SHP77 (cell line): ENCODE measurements at regions not wholly inside any gene's neighbourhood (a gene's known extent, or its start where the extent isn't known, plus 50 kb on each side); places are given as distances from the start of the nearest gene placed in this dataset.

Experiments
- DNase-seq, 2 experiments: peaks; one replicate each; lab custom pipeline; 2025; lab: John Stamatoyannopoulos, UW

DNA sequence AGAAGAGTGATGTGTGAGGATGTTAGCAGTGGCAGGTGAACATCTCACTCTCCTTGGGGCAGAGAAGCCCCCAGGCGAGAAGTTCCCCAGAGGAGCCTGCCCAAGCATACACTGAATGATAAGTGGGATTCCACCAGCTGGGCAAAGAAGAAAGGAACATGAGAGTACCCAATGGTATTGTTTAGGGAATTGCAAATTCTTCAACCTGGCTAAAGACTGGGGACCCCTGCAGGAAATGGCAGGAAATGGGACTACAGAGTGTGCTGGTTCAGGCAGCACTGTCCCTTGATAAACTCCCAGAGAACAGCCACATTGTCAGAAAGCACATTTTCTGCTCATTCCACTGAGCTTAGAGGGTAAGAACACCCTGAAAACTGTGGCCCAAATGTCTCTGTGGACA is 121.3 kb downstream of the RPS29 start:
- no peak for DNase-seq

- DNase-seq: no peak
Measured at GRCh38 chr14:49463146-49463545, 123.0 kb downstream of the RPS29 start.

GRCh38 chr14:49461529-49462401 is 124.4 kb downstream of the RPS29 start:
- peak; percentile 65 to 67 for DNase-seq

GRCh38 chr14:49460662-49461061 is 125.5 kb downstream of the RPS29 start:
- DNase-seq: no peak

DNA sequence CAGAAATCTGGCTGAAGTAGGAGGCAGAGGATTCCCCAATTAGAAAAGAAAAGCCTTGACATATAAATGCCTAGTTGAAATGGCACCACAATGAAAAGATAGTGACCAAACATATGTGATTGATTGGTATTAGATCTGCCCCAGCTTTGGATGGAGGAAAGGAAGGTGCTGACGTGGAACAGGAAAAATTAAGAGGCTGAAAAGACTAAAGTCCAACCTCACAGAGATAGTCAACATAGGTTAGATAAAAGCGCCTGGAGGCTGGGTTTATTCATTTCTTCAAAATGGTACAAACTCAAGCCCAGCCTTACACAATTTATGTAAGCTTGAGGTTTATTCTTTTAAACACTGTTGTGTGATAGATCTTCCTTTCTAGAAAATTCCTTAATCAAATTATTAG is 129.6 kb downstream of the RPS29 start:
- no peak for DNase-seq

GRCh38 chr14:49451938-49452337 is 134.2 kb downstream of the RPS29 start:
- no peak for DNase-seq

GRCh38 chr14:49449749-49450148 is 136.4 kb downstream of the RPS29 start:
- no peak for DNase-seq

GRCh38 chr14:49447540-49448107 is 138.6 kb downstream of the RPS29 start:
- no peak for DNase-seq

DNA sequence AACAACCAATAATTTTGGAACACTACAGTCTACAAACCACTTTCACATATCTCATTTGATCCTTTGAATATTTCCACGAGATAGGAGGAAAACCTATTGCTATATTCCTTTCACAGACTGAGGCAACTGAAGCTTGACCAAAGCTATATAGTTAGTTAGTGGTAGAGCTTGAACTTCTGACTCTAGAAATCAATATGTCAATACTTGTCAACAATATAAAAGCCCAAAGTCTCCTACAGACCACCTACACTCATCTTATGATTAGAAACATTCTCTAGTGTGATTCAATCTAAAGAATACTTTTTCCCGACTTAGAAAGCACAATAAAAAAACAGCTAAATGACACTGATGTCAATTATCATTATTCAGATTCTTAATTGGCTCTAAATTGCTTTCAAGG is 139.4 kb downstream of the RPS29 start:
- DNase-seq: no peak

DNA sequence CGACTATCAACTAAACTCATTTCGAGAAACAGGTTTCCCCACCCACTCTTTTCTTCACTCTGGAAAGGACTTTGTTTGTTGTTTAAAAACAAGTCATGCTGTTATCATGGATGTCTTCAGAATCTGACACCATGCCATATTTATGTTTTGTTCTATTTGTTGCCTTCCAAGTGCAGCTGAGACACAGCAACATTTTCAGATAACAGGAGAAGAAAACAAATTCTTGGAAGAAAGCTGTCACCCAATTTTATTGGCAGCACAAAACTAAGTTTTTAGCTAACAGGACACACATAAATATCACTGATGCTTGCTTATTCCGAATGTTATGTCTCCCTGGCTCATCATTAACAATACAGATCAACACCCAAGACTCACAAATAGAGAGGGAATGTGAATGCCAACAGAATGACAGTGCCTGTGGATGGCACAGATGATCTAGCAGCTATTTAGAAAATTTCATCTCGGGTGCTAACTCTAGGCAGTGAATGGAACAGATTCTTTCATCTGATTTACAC is 147.9 kb downstream of the RPS29 start:
- DNase-seq: no peak

- no peak for DNase-seq
Measured at GRCh38 chr14:49428076-49428475, 158.1 kb downstream of the RPS29 start.

DNA sequence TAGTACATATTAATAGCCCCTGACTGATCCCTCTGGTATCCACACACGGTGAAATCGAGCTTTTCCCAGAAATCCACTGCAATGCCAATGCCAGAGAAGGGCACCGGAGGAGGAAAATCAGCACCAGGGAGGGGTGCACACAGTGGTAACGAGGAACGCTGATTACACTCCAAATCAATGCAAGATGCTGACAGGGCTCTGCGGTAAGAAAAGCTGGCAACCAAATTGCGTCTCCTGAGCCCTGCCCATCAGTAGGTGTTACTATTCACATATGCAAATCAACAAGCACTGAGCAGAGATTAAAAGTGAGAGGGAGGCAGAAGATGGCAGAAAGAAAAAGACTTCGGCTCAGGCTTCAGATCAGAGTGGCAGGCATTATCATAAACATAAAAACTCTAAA is 159.1 kb downstream of the RPS29 start:
- no peak for DNase-seq

DNA sequence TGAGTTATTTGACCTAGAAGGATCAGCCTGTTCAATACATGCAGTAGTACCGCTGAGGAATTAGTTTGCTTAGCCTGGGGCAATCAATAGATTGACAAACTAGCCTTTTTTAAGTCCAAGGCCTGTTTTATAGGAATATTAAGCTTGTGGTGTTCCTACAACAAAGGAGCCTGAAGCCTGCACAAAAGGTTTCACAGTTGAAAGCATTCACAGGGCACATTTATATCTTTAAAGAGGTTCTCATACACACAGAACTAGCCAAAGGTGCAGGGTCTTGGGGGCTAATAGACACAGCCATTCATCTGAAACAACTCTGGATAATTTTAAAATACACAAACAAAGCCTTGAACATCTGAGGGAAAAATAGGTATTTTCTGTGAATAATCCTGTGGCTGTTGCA is 160.3 kb downstream of the RPS29 start:
- DNase-seq: no peak

DNA sequence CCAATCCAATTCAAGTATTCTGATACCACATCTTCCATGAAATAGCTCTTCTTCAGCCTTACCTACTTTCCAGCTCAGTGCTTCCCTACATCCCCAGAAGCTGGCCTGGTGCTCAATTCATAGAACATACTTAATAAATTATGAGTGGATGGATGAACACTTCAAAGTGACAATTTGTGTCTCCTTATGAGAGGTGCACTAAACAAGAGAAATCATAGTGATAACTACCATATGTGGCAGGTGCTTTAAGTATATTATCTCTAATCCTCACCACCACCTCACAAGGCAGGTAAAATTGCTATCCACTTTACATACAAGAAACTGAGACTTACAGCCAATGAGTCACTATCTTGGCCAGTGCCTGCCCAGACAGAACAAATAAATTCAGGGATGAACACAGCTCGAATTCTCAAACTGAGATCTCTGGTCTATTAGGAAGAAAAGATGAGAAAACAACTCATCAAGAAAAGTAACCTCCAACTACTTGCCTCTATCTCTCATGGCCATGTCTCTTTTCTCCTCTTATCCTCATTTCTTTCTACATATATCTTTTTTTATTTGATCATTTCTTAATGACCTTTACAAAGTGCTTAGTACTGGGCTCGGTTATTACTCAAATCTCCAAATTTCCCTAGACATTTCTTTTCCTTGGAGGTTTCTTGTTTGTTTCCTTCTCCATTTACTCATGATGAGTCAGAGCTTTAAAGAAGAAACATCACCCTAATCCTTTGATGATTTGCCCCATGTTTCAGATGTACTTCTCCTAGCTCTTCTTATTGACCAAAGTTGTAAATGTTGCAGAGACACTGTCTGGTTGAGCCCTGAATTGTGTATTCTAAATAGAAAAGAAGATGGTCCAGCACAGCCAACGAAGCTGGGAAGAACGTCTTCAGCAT is 161.5 kb downstream of the RPS29 start:
- no peak for DNase-seq

DNA sequence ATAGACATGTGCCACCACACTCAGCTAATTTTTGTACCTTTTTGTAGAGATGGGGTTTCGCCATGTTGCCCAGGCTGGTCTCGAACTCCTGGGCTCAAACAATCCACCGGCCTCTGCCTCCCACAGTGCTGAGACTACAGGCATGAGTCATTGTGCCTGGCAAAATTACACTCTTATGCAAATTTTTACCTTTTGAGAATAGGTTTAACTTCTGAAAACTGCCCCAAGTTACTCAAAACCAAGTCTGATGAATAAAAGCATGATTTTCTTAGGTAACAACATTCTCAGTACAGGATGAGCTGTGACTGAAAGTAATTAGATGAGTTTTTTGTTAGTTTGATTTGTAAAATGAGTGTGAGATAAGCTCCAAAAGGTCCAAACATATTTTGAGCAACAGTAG is 166.0 kb downstream of the RPS29 start:
- no peak for DNase-seq

GRCh38 chr14:49418789-49419188 is 167.4 kb downstream of the RPS29 start:
- DNase-seq: no peak

GRCh38 chr14:49417790-49418189 is 168.4 kb downstream of the RPS29 start:
- no peak for DNase-seq

- no peak for DNase-seq
Measured at GRCh38 chr14:49408187-49408933, 177.8 kb downstream of the RPS29 start.

DNA sequence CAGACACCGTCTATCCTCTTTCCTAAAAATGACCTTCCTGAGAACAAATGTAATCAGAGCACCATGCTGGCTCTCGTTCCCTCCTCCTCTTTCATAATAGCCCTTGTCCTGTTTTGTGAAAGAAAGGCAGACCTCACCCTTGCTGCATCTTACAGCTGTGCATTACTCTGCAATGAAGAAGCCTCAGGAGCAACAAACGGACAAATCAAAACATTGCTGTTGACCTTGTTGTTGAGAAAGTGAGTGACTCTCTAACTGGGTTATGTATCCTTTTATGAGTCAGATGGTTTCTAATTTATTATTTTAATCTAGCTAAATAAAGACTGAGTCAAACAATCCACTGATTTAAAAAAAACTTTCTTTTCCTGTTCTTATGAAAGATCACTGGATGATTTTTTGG is 180.9 kb downstream of the RPS29 start:
- DNase-seq: no peak

GRCh38 chr14:49401373-49401772 is 184.8 kb downstream of the RPS29 start:
- no peak for DNase-seq

DNA sequence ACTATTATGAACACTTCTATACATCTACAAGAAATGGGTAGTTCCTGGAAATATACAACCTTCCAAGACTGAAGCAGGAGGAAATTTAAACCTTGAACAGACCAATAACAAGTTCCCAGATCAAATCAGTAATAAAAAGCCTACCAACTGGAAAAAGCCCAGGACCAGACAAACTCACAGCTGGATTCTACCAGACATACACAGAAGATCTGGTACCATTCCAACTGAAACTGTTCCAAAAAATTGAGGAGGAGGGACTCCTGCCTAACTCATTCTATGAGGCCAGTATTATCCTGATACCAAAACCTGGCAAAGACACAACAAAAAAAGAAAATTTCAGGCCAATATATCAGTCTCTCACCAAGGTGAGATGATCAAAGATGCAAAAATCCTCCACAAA is 189.4 kb downstream of the RPS29 start:
- no peak for DNase-seq

DNA sequence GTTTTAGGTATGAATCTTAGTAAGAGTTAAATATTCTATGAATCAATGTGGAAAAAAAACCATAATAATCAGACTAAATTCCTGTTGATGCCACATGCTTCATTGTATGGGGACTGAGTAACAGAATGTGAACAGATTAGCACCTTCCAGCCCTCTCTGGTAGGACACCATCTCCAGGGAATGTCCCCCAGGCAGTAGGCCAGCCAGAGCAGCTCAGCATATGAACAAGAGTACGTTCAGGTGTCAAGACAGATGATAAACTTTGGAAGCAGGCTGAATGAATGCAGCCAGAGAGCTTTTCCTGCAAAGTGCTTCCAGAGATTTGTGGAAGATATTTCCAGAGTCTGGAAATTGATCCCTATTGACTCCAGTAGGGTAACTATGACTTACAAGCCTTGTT is 204.4 kb downstream of the RPS29 start:
- no peak for DNase-seq
